ENCODE measurements at regions not wholly inside any gene's neighbourhood (a gene's known extent, or its start where the extent isn't known, plus 50 kb on each side); places are given as distances from the start of the nearest gene placed in this dataset.

GRCh38 chr17:54666559-54666958 lies 234.1 kb upstream of the TOM1L1 start:
- no peak for TF ChIP-seq SMARCC2 (IDR thresholded peaks at IDR 0.05)
- no peak for TF ChIP-seq ZSCAN31 (CRISPR knock-in tag; IDR thresholded peaks at IDR 0.05; ENCODE audit: low read depth)
- no peak for TF ChIP-seq SOX13 (IDR thresholded peaks at IDR 0.05)
- no peak for TF ChIP-seq SOX13 (CRISPR knock-in tag; conservative IDR thresholded peaks at IDR 0.05 in 1 of 2, IDR thresholded peaks at IDR 0.05 in 1 of 2)
- no peak for TF ChIP-seq PPARG (CRISPR knock-in tag; conservative IDR thresholded peaks at IDR 0.05)
- CTCF ChIA-PET (ENCODE audit: low intra/inter-chr PET ratio, low total read pairs), result no interaction called here
- H3K9ac ChIP-seq (ENCODE audit: insufficient read depth, low read depth, low read length), result no peak overlapping the region
- WGBS (ENCODE audit: low lambda C conversion rate), result 2% methylated on average over 4 of the region's 4 CpGs
- no peak for DNase-seq (ENCODE audit: low spot score)
- H3K4me2 ChIP-seq (ENCODE audit: low read depth, low read length), result no peak overlapping the region
- peak; percentile 12 for FAIRE-seq
- H2AFZ ChIP-seq (ENCODE audit: low read length), result no peak overlapping the region
- no peaks in the 10 kb centered on the region for H4K20me1 ChIP-seq (ENCODE audit: insufficient read depth, low read length)
- peaks cover 34% of the 10 kb centered on the region for H3K9me3 ChIP-seq (ENCODE audit: low read length)
- intact Hi-C loops (cut with micrococcal nuclease; ENCODE audit: unreplicated experiment) (no loop called here), in situ Hi-C loops (cut with HindIII; ENCODE audit: extremely low pct_ligation_motif_present, low pct_unique_long_range_greater_than_20kb) (no loop called here)
- POLR2A ChIA-PET, result no interaction called here
- H3K27ac ChIP-seq (ENCODE audit: extremely low read length, insufficient read depth, low read length), result no peak overlapping the region
- H3K79me2 ChIP-seq (ENCODE audit: insufficient read depth, low read length), result no peaks in the 10 kb centered on the region
- H3K36me3 ChIP-seq (replicated peaks in 1 of 2; ENCODE audit: control insufficient read depth in 1 of 2, insufficient read depth in 2 of 2, low read length in 2 of 2), result no peaks in the 10 kb centered on the region
- no peak for ATAC-seq
- no peak overlapping the region for H3K4me3 ChIP-seq (replicated peaks in 1 of 3; ENCODE audit: insufficient read depth in 1 of 3, low read depth in 2 of 3, low read length in 3 of 3)
- BruUV-seq (replicated peaks), result no TSS peak
- H3K4me1 ChIP-seq (ENCODE audit: insufficient read depth, low read length), result no peaks in the 10 kb centered on the region
- H3K27me3 ChIP-seq (ENCODE audit: control insufficient read depth in 1 of 2, insufficient read depth in 2 of 2, low read length in 2 of 2), result no peaks in the 10 kb centered on the region

GRCh38 chr17:54678158-54678557 lies 222.5 kb upstream of the TOM1L1 start:
- H2AFZ ChIP-seq (ENCODE audit: low read length), result no peak overlapping the region
- H3K4me1 ChIP-seq (ENCODE audit: insufficient read depth, low read length), result no peaks in the 10 kb centered on the region
- no peaks in the 10 kb centered on the region for H4K20me1 ChIP-seq (ENCODE audit: insufficient read depth, low read length)
- DNase-seq (ENCODE audit: low spot score) (no peak), FAIRE-seq (no peak), ATAC-seq (peak; percentile 72)
- CTCF ChIA-PET (ENCODE audit: low intra/inter-chr PET ratio, low total read pairs), result no interaction called here
- no peak overlapping the region for H3K9ac ChIP-seq (ENCODE audit: insufficient read depth, low read depth, low read length)
- H3K4me2 ChIP-seq (ENCODE audit: low read depth, low read length), result no peak overlapping the region
- H3K36me3 ChIP-seq (replicated peaks in 1 of 2; ENCODE audit: control insufficient read depth in 1 of 2, insufficient read depth in 2 of 2, low read length in 2 of 2), result no peaks in the 10 kb centered on the region
- intact Hi-C loops (cut with micrococcal nuclease; ENCODE audit: unreplicated experiment) (no loop called here), in situ Hi-C loops (cut with HindIII; ENCODE audit: extremely low pct_ligation_motif_present, low pct_unique_long_range_greater_than_20kb) (no loop called here)
- no peak for TF ChIP-seq ZNF230 (CRISPR knock-in tag; IDR thresholded peaks at IDR 0.05)
- no TSS peak for BruUV-seq (replicated peaks)
- H3K9me3 ChIP-seq (ENCODE audit: low read length), result no peaks in the 10 kb centered on the region
- no peak overlapping the region for H3K27ac ChIP-seq (ENCODE audit: extremely low read length, insufficient read depth, low read length)
- H3K4me3 ChIP-seq (replicated peaks in 1 of 3; ENCODE audit: insufficient read depth in 1 of 3, low read depth in 2 of 3, low read length in 3 of 3), result no peak overlapping the region
- no peaks in the 10 kb centered on the region for H3K79me2 ChIP-seq (ENCODE audit: insufficient read depth, low read length)
- H3K27me3 ChIP-seq (ENCODE audit: control insufficient read depth in 1 of 2, insufficient read depth in 2 of 2, low read length in 2 of 2), result no peaks in the 10 kb centered on the region
- POLR2A ChIA-PET, result no interaction called here
